ENCODE measurements at regions not wholly inside any gene's neighbourhood (a gene's known extent, or its start where the extent isn't known, plus 50 kb on each side); places are given as distances from the start of the nearest gene placed in this dataset.

GRCh38 chr11:109804911-109805310 lies 288.3 kb upstream of the ZC3H12C start:
- no peaks in the 10 kb centered on the region for H3K4me1 ChIP-seq (ENCODE audit: control insufficient read depth, insufficient read depth, low read length)
- in situ Hi-C loops (cut with MboI) (no loop called here), intact Hi-C loops (cut with micrococcal nuclease; ENCODE audit: unreplicated experiment) (no loop called here)
- RAD21 ChIA-PET (ENCODE audit: unreplicated experiment): no interaction called here
- TF ChIP-seq POU2F2 (IDR thresholded peaks at IDR 0.05; ENCODE audit: borderline replicate concordance, low read depth, low read length) (no peak), ZZZ3 (IDR thresholded peaks at IDR 0.05; ENCODE audit: control insufficient read depth, insufficient read length, low read depth) (no peak), EGR1 (IDR thresholded peaks at IDR 0.05; ENCODE audit: borderline replicate concordance in 1 of 2, low read depth in 2 of 2, low read length in 2 of 2) (no peak)
- no TSS peak for BruUV-seq (replicated peaks)
- H3K27ac ChIP-seq (ENCODE audit: control insufficient read depth, insufficient read depth): no peak overlapping the region
- DNase-seq (ENCODE audit: low read depth, low spot score) (no peak), FAIRE-seq (no peak), ATAC-seq (no peak)
- no peak overlapping the region for H2AFZ ChIP-seq (ENCODE audit: control insufficient read depth, low read depth, low read length)
- WGBS (ENCODE audit: insufficient coverage, insufficient replicate concordance, low lambda C conversion rate, missing lambda C conversion rate): 45% methylated on average over 1 of the region's 1 CpG
- no peaks in the 10 kb centered on the region for H3K36me3 ChIP-seq (ENCODE audit: control insufficient read depth in 2 of 2, insufficient read depth in 2 of 2, low read length in 1 of 2)
- no peaks in the 10 kb centered on the region for H3K27me3 ChIP-seq (replicated peaks in 1 of 2; ENCODE audit: control insufficient read depth in 2 of 2, insufficient read depth in 2 of 2, low read length in 1 of 2)
- no peak overlapping the region for H3K4me3 ChIP-seq
- no peaks in the 10 kb centered on the region for H3K9me3 ChIP-seq (replicated peaks; ENCODE audit: control insufficient read depth, insufficient read depth, low read length)
- SMC1A ChIA-PET (ENCODE audit: uncharacterized antibody, unreplicated experiment): no interaction called here
- POLR2A ChIA-PET: no interaction called here
- no peak overlapping the region for H3K4me2 ChIP-seq (ENCODE audit: control insufficient read depth, insufficient read depth)
- no peaks in the 10 kb centered on the region for H3K79me2 ChIP-seq (ENCODE audit: control insufficient read depth, insufficient read depth, low read length)
- H3K9ac ChIP-seq (ENCODE audit: control insufficient read depth, insufficient read depth, low read length): no peak overlapping the region
- CTCF ChIA-PET: no interaction called here
- H4K20me1 ChIP-seq (ENCODE audit: control insufficient read depth, insufficient read depth): no peaks in the 10 kb centered on the region

DNA sequence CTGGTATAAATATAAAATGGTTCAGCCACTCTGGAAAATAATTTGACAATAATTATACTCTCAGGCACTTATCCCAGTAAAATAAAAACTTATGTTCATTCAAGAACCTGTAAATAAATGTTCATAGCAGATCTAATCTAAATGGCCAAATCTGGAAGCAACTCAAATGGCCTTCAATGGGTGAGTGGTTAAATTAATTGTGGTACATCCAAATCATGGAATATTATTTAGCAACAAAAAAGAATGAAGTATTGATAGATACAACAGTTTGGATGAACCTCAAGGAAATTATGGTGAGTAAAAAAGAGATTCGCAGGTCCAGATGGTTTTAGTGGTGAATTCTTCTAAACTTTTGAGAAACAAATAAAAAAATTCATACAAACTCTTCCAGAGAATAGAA lies 287.0 kb upstream of the ZC3H12C start:
- H2AFZ ChIP-seq (ENCODE audit: control insufficient read depth, low read depth, low read length): no peak overlapping the region
- ChIA-PET SMC1A (ENCODE audit: uncharacterized antibody, unreplicated experiment) (no interaction called here), RAD21 (ENCODE audit: unreplicated experiment) (no interaction called here), POLR2A (no interaction called here), CTCF (no interaction called here)
- ATAC-seq (no peak), FAIRE-seq (no peak), DNase-seq (ENCODE audit: low read depth, low spot score) (no peak)
- no peaks in the 10 kb centered on the region for H3K79me2 ChIP-seq (ENCODE audit: control insufficient read depth, insufficient read depth, low read length)
- intact Hi-C loops (cut with micrococcal nuclease; ENCODE audit: unreplicated experiment): no loop called here
- no peaks in the 10 kb centered on the region for H3K27me3 ChIP-seq (replicated peaks in 1 of 2; ENCODE audit: control insufficient read depth in 2 of 2, insufficient read depth in 2 of 2, low read length in 1 of 2)
- no peaks in the 10 kb centered on the region for H3K4me1 ChIP-seq (ENCODE audit: control insufficient read depth, insufficient read depth, low read length)
- no peaks in the 10 kb centered on the region for H3K9me3 ChIP-seq (replicated peaks; ENCODE audit: control insufficient read depth, insufficient read depth, low read length)
- in situ Hi-C loops (cut with MboI): no loop called here
- no peak overlapping the region for H3K9ac ChIP-seq (ENCODE audit: control insufficient read depth, insufficient read depth, low read length)
- no peak overlapping the region for H3K4me2 ChIP-seq (ENCODE audit: control insufficient read depth, insufficient read depth)
- H3K27ac ChIP-seq (ENCODE audit: control insufficient read depth, insufficient read depth): no peak overlapping the region
- no peak overlapping the region for H3K4me3 ChIP-seq
- no peaks in the 10 kb centered on the region for H3K36me3 ChIP-seq (ENCODE audit: control insufficient read depth in 2 of 2, insufficient read depth in 2 of 2, low read length in 1 of 2)
- BruUV-seq (replicated peaks): no TSS peak
- H4K20me1 ChIP-seq (ENCODE audit: control insufficient read depth, insufficient read depth): no peaks in the 10 kb centered on the region
- 0% methylated on average over 1 of the region's 1 CpG for WGBS (ENCODE audit: insufficient coverage, insufficient replicate concordance, low lambda C conversion rate, missing lambda C conversion rate)
- no peak for TF ChIP-seq PAX8 (IDR thresholded peaks at IDR 0.05)
- TF ChIP-seq TCF7 (IDR thresholded peaks at IDR 0.05; ENCODE audit: borderline replicate concordance): no peak
- TF ChIP-seq SPI1 (IDR thresholded peaks at IDR 0.05; ENCODE audit: borderline replicate concordance, insufficient read depth, low read depth, low read length): no peak
- no peak for TF ChIP-seq HCFC1 (IDR thresholded peaks at IDR 0.05; ENCODE audit: low read length)
- no peak for TF ChIP-seq E2F8 (IDR thresholded peaks at IDR 0.05; ENCODE audit: low read depth, partially characterized antibody)
- TF ChIP-seq CBX5 (IDR thresholded peaks at IDR 0.05; ENCODE audit: low read depth): no peak
- TF ChIP-seq, protein P1, sequence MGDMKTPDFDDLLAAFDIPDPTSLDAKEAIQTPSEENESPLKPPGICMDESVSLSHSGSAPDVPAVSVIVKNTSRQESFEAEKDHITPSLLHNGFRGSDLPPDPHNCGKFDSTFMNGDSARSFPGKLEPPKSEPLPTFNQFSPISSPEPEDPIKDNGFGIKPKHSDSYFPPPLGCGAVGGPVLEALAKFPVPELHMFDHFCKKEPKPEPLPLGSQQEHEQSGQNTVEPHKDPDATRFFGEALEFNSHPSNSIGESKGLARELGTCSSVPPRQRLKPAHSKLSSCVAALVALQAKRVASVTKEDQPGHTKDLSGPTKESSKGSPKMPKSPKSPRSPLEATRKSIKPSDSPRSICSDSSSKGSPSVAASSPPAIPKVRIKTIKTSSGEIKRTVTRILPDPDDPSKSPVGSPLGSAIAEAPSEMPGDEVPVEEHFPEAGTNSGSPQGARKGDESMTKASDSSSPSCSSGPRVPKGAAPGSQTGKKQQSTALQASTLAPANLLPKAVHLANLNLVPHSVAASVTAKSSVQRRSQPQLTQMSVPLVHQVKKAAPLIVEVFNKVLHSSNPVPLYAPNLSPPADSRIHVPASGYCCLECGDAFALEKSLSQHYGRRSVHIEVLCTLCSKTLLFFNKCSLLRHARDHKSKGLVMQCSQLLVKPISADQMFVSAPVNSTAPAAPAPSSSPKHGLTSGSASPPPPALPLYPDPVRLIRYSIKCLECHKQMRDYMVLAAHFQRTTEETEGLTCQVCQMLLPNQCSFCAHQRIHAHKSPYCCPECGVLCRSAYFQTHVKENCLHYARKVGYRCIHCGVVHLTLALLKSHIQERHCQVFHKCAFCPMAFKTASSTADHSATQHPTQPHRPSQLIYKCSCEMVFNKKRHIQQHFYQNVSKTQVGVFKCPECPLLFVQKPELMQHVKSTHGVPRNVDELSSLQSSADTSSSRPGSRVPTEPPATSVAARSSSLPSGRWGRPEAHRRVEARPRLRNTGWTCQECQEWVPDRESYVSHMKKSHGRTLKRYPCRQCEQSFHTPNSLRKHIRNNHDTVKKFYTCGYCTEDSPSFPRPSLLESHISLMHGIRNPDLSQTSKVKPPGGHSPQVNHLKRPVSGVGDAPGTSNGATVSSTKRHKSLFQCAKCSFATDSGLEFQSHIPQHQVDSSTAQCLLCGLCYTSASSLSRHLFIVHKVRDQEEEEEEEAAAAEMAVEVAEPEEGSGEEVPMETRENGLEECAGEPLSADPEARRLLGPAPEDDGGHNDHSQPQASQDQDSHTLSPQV (IDR thresholded peaks at IDR 0.05): no peak
- no peak for TF ChIP-seq MAX (IDR thresholded peaks at IDR 0.05; ENCODE audit: low read depth, low read length)
- TF ChIP-seq MXI1 (IDR thresholded peaks at IDR 0.05; ENCODE audit: low read depth, low read length): no peak
